ENCODE measurements at regions not wholly inside any gene's neighbourhood (a gene's known extent, or its start where the extent isn't known, plus 50 kb on each side); places are given as distances from the start of the nearest gene placed in this dataset.

GRCh38 chr2:240339411-240340360 lies 95.8 kb upstream of the GPC1 start:
- peaks cover 15% of the 10 kb centered on the region for H3K9me3 Mint-ChIP-seq
- H3K27me3 Mint-ChIP-seq (ENCODE audit: low read depth) = peaks cover 18% of the 10 kb centered on the region
- peaks cover 5% of the 10 kb centered on the region for H3K4me1 Mint-ChIP-seq
- no peak overlapping the region for H3K27ac Mint-ChIP-seq
- no peak overlapping the region for H3K4me3 Mint-ChIP-seq
- TF ChIP-seq CTCF (IDR thresholded peaks at IDR 0.05; ENCODE audit: unreplicated experiment in 3 of 3) = no peak
- H3K36me3 Mint-ChIP-seq (ENCODE audit: low read depth) = no peaks in the 10 kb centered on the region

- H3K9me3 Mint-ChIP-seq = peaks cover 21% of the 10 kb centered on the region
- H3K27me3 Mint-ChIP-seq (ENCODE audit: low read depth) = peaks cover 18% of the 10 kb centered on the region
- no peak overlapping the region for H3K4me3 Mint-ChIP-seq
- peaks cover 5% of the 10 kb centered on the region for H3K4me1 Mint-ChIP-seq
- no peak for TF ChIP-seq CTCF (IDR thresholded peaks at IDR 0.05; ENCODE audit: unreplicated experiment in 3 of 3)
- no peak overlapping the region for H3K27ac Mint-ChIP-seq
- no peaks in the 10 kb centered on the region for H3K36me3 Mint-ChIP-seq (ENCODE audit: low read depth)
Observed at GRCh38 chr2:240340361-240340761, 95.1 kb upstream of the GPC1 start.

- Mint-ChIP-seq H3K9me3 (peaks cover 25% of the 10 kb centered on the region), H3K27me3 (ENCODE audit: low read depth) (peaks cover 16% of the 10 kb centered on the region), H3K4me1 (peaks cover 5% of the 10 kb centered on the region), H3K27ac (no peak overlapping the region), H3K4me3 (no peak overlapping the region), H3K36me3 (ENCODE audit: low read depth) (no peaks in the 10 kb centered on the region)
- TF ChIP-seq CTCF (IDR thresholded peaks at IDR 0.05; ENCODE audit: unreplicated experiment in 3 of 3) = no peak
Observed at GRCh38 chr2:240341064-240341463, 94.4 kb upstream of the GPC1 start.

GRCh38 chr2:240343548-240343947 lies 91.9 kb upstream of the GPC1 start:
- H3K27me3 Mint-ChIP-seq (ENCODE audit: low read depth) = peaks cover 8% of the 10 kb centered on the region
- H3K4me1 Mint-ChIP-seq = peaks cover under 1% of the 10 kb centered on the region
- peaks cover 20% of the 10 kb centered on the region for H3K9me3 Mint-ChIP-seq
- no peak overlapping the region for H3K27ac Mint-ChIP-seq
- no peak overlapping the region for H3K4me3 Mint-ChIP-seq
- no peaks in the 10 kb centered on the region for H3K36me3 Mint-ChIP-seq (ENCODE audit: low read depth)
- TF ChIP-seq CTCF (IDR thresholded peaks at IDR 0.05; ENCODE audit: unreplicated experiment in 3 of 3) = no peak

GRCh38 chr2:240344904-240345303 lies 90.6 kb upstream of the GPC1 start:
- H3K36me3 Mint-ChIP-seq (ENCODE audit: low read depth) = no peaks in the 10 kb centered on the region
- H3K4me3 Mint-ChIP-seq = no peak overlapping the region
- H3K27ac Mint-ChIP-seq = no peak overlapping the region
- H3K4me1 Mint-ChIP-seq = peaks cover 7% of the 10 kb centered on the region
- no peak for TF ChIP-seq CTCF (IDR thresholded peaks at IDR 0.05; ENCODE audit: unreplicated experiment in 3 of 3)
- peaks cover 4% of the 10 kb centered on the region for H3K27me3 Mint-ChIP-seq (ENCODE audit: low read depth)
- H3K9me3 Mint-ChIP-seq = peaks cover 20% of the 10 kb centered on the region
